PFSK-1 (cell line): ENCODE measurements at regions not wholly inside any gene's neighbourhood (a gene's known extent, or its start where the extent isn't known, plus 50 kb on each side); places are given as distances from the start of the nearest gene placed in this dataset.

Experiments
- FOXP2 ChIP-seq: optimal IDR thresholded peaks from 2 replicates; pipeline ENCODE3; 2011; ENCODE audit warnings: borderline replicate concordance, control low read depth, inconsistent platforms; ENCODE audit not compliant: insufficient read depth; ENCODE audit errors: extremely low read length, extremely low read depth
- POLR2AphosphoS5 ChIP-seq: IDR thresholded peaks from 2 replicates; pipeline ENCODE4 v1.6.1; 2012; ENCODE audit warnings: low read depth, mild to moderate bottlenecking, control low read depth, low read length, moderate library complexity
- SIN3A ChIP-seq: IDR thresholded peaks from 2 replicates; pipeline ENCODE4 v1.6.1; 2012; ENCODE audit warnings: mild to moderate bottlenecking, low read length, moderate library complexity, borderline replicate concordance; ENCODE audit not compliant: insufficient read depth
- TAF1 ChIP-seq: IDR thresholded peaks from 2 replicates; pipeline ENCODE4 v1.6.1; 2012; ENCODE audit warnings: low read length, control low read depth, borderline replicate concordance; ENCODE audit not compliant: insufficient read depth
- TF ChIP-seq, protein P1 (sequence below), 2 experiments: IDR thresholded peaks; 2 replicates each; pipeline versions ENCODE4 v1.6.1 to v1.8.0; 2011 to 2012; ENCODE audit warnings: low read depth in 2 of 2, low read length in 2 of 2, control low read depth in 1 of 2, inconsistent platforms in 1 of 2, mild to moderate bottlenecking in 1 of 2, moderate library complexity in 1 of 2; ENCODE audit not compliant: insufficient read depth in 1 of 2

DNA sequence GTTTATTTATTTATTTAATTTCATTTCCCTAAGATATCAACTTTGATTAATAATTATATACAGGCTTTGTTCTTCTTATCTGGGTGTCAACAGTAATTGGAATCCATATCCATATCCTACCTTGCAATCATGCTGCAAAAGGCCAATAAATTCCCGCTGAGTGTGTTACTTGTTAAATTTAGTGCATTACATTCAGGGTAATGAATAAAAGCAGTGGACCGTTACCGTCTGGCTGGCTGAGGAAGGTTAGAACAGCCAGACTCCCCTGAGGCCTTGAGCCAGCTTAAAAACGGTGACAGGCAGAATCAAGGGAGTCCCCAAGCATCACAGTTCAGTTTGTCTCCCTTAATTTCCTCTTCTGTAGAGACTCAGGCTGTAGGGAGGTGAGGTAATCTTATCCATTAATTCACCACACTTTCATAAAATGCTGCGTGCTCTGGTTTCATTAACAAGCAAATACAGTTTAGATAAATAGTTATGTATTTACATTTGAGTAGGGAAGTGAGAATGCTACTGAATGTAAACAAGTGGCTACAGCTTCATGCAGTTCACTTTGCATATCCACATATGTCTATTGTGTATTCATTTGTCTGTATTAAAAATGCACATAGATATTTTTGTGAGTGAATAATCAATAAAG is 888.2 kb upstream of the CXADR start:
- TF ChIP-seq, protein P1, sequence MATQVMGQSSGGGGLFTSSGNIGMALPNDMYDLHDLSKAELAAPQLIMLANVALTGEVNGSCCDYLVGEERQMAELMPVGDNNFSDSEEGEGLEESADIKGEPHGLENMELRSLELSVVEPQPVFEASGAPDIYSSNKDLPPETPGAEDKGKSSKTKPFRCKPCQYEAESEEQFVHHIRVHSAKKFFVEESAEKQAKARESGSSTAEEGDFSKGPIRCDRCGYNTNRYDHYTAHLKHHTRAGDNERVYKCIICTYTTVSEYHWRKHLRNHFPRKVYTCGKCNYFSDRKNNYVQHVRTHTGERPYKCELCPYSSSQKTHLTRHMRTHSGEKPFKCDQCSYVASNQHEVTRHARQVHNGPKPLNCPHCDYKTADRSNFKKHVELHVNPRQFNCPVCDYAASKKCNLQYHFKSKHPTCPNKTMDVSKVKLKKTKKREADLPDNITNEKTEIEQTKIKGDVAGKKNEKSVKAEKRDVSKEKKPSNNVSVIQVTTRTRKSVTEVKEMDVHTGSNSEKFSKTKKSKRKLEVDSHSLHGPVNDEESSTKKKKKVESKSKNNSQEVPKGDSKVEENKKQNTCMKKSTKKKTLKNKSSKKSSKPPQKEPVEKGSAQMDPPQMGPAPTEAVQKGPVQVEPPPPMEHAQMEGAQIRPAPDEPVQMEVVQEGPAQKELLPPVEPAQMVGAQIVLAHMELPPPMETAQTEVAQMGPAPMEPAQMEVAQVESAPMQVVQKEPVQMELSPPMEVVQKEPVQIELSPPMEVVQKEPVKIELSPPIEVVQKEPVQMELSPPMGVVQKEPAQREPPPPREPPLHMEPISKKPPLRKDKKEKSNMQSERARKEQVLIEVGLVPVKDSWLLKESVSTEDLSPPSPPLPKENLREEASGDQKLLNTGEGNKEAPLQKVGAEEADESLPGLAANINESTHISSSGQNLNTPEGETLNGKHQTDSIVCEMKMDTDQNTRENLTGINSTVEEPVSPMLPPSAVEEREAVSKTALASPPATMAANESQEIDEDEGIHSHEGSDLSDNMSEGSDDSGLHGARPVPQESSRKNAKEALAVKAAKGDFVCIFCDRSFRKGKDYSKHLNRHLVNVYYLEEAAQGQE (IDR thresholded peaks at IDR 0.05; ENCODE audit: insufficient read depth in 1 of 2, low read depth in 2 of 2, low read length in 2 of 2) = no peak
- TF ChIP-seq POLR2AphosphoS5 = no peak
- no peak for TF ChIP-seq FOXP2
- no peak for TF ChIP-seq SIN3A
- TF ChIP-seq TAF1 = no peak

DNA sequence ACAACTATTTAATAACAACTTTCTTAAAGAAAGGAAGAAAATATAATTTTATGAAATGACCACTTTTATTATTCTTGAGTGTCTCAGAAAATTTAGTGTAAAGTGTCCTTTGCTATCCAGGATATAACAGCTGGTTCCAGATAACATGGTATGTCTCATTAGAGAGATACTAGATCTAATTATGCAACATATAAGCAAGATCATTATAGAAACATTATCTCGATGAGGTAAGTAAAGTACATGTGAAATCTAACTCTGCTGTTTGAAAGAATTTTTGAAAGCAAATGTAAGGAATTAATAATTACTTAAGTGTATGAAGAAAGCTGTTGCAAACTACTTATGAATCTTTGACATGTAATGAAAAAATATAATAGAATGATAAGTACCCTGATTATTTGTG is 887.4 kb upstream of the CXADR start:
- TF ChIP-seq, protein P1 (IDR thresholded peaks at IDR 0.05; ENCODE audit: insufficient read depth in 1 of 2, low read depth in 2 of 2, low read length in 2 of 2) = no peak
- TF ChIP-seq SIN3A = no peak

DNA sequence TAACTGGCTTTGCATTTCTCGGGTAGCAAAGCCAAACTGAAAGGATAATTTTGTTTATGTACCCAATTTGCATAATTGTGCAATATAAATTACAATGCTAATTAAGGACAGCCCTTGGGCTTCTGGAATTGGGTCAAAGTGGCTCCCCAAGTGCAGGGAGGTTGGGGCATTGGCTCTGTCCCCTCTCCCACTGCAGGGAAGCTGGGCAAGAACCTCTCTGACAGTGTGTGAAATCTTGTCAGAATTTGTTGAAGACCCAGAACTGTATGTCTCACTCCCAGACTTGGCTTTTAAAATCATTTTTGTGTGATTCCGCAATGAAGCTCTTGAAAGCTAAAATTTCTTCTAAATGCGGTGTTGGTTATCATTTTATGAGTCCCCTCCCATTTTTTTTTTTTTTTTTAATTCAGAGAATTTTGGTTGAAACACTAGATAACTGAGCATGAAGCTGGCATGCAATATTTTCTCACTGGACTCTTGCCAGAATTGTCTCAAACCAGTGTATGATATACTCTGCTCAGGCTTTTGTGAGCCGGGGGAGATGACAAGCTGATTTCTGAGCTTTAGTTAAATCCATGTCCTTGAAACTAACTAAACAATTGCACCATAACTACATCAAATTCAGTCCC is 878.9 kb upstream of the CXADR start:
- TF ChIP-seq POLR2AphosphoS5 = no peak
- no peak for TF ChIP-seq FOXP2
- TF ChIP-seq TAF1 = no peak
- TF ChIP-seq, protein P1 (IDR thresholded peaks at IDR 0.05; ENCODE audit: insufficient read depth in 1 of 2, low read depth in 2 of 2, low read length in 2 of 2) = no peak

DNA sequence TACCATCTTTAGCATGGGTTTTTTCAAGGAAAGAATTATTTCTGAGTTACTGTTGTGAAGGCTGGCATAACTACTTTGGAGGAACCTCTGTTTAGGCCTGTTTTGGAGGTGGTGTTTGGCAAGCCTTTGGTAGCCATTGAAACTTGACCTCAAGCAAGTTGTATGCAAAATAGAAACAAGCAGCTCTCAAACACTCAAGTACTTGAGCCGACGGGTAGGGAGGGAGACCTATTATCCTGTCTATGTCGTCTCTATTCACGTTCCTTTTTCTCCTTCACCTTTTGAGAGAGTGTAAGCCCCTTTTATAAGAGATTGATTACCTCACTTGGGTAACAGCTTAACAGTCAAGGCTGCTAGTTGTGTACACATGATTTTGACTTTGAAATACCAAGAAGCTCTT is 878.3 kb upstream of the CXADR start:
- no peak for TF ChIP-seq FOXP2
- TF ChIP-seq POLR2AphosphoS5 = no peak
- no peak for TF ChIP-seq SIN3A
- TF ChIP-seq, protein P1 (IDR thresholded peaks at IDR 0.05; ENCODE audit: insufficient read depth in 1 of 2, low read depth in 2 of 2, low read length in 2 of 2) = no peak
- TF ChIP-seq TAF1 = no peak
